Glutamatergic neuron (in vitro differentiated cells): ENCODE measurements at regions not wholly inside any gene's neighbourhood (a gene's known extent, or its start where the extent isn't known, plus 50 kb on each side); places are given as distances from the start of the nearest gene placed in this dataset.

Experiments used
- DNase-seq: peaks from one replicate; pipeline ENCODE4 v3.0.0; 2022
- H3K27ac Mint-ChIP-seq: one replicate; pipeline ENCODE4 v1.8.0; 2020; ENCODE audit warnings: mild to moderate bottlenecking, mixed read lengths, inconsistent platforms; ENCODE audit not compliant: unreplicated experiment
- H3K27me3 Mint-ChIP-seq: one replicate; pipeline ENCODE4 v1.8.0; 2020; ENCODE audit warnings: mild to moderate bottlenecking, moderate library complexity, mixed read lengths, inconsistent platforms; ENCODE audit not compliant: unreplicated experiment
- H3K36me3 Mint-ChIP-seq: one replicate; pipeline ENCODE4 v1.8.0; 2020; ENCODE audit warnings: mild to moderate bottlenecking, mixed read lengths, inconsistent platforms; ENCODE audit not compliant: unreplicated experiment
- H3K4me1 Mint-ChIP-seq: one replicate; pipeline ENCODE4 v1.8.0; 2020; ENCODE audit warnings: mild to moderate bottlenecking, low read depth, mixed read lengths, inconsistent platforms; ENCODE audit not compliant: unreplicated experiment
- H3K4me3 Mint-ChIP-seq: one replicate; pipeline ENCODE4 v1.8.0; 2020; ENCODE audit warnings: mild to moderate bottlenecking, mixed read lengths, inconsistent platforms; ENCODE audit not compliant: unreplicated experiment
- H3K9me3 Mint-ChIP-seq: one replicate; pipeline ENCODE4 v1.8.0; 2020; ENCODE audit warnings: mild to moderate bottlenecking, moderate library complexity, mixed read lengths, inconsistent platforms; ENCODE audit not compliant: unreplicated experiment
- TF ChIP-seq, protein P1 (sequence below): fragments of 200-600 bp; sonication (generic); IDR thresholded peaks from one replicate; pipeline ENCODE4 v1.5.0; 2021; ENCODE audit not compliant: partially characterized antibody, unreplicated experiment

DNA sequence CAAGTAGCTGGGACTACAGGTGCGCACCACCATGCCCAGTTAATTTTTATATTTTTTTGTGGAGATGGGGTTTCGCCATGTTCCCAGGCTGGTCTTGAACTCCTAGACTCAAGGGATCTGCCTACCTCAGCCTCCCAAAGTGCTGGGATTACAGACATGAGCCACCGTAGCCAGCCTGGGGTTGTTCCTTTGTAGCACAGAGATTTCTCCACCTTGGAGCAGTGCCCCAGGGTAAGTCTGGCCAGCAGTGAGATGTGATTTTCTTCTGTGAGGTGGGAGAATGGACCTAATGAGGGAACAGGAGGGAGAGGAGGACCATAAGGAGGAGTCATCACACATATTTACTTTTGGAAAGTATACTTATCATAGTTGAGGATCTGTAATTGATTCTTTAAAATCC, 61.1 kb upstream of the GADD45A start:
- H3K4me1 Mint-ChIP-seq = no peaks in the 10 kb centered on the region
- TF ChIP-seq, protein P1, sequence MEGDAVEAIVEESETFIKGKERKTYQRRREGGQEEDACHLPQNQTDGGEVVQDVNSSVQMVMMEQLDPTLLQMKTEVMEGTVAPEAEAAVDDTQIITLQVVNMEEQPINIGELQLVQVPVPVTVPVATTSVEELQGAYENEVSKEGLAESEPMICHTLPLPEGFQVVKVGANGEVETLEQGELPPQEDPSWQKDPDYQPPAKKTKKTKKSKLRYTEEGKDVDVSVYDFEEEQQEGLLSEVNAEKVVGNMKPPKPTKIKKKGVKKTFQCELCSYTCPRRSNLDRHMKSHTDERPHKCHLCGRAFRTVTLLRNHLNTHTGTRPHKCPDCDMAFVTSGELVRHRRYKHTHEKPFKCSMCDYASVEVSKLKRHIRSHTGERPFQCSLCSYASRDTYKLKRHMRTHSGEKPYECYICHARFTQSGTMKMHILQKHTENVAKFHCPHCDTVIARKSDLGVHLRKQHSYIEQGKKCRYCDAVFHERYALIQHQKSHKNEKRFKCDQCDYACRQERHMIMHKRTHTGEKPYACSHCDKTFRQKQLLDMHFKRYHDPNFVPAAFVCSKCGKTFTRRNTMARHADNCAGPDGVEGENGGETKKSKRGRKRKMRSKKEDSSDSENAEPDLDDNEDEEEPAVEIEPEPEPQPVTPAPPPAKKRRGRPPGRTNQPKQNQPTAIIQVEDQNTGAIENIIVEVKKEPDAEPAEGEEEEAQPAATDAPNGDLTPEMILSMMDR = no peak
- no peaks in the 10 kb centered on the region for H3K9me3 Mint-ChIP-seq
- no peaks in the 10 kb centered on the region for H3K36me3 Mint-ChIP-seq
- no peak overlapping the region for H3K27ac Mint-ChIP-seq
- H3K4me3 Mint-ChIP-seq = no peak overlapping the region
- no peaks in the 10 kb centered on the region for H3K27me3 Mint-ChIP-seq
- DNase-seq = no peak

DNA sequence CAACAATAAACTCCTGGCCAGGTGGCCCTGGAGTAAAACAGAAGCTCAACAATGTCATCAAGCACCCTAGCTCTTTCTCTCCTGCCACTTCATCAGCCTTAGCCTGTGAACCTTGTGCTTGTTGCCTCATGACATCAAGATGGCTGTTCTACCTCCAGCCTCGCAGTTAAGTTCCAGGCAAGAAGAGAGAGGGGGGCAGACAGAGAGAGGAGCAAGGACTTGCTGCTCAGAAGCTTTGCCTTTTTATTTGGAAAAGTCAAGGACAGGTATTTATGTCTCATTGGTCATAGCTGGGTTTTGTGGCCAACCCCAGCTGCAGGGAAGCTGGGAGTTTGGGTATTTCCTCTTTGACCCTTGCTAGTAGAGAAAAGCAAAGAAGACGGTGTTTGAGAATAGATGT, 60.3 kb upstream of the GADD45A start:
- Mint-ChIP-seq H3K36me3 (no peaks in the 10 kb centered on the region), H3K9me3 (no peaks in the 10 kb centered on the region), H3K27me3 (no peaks in the 10 kb centered on the region), H3K4me1 (no peaks in the 10 kb centered on the region), H3K27ac (no peak overlapping the region), H3K4me3 (no peak overlapping the region)
- no peak for DNase-seq
- TF ChIP-seq, protein P1 = no peak

DNA sequence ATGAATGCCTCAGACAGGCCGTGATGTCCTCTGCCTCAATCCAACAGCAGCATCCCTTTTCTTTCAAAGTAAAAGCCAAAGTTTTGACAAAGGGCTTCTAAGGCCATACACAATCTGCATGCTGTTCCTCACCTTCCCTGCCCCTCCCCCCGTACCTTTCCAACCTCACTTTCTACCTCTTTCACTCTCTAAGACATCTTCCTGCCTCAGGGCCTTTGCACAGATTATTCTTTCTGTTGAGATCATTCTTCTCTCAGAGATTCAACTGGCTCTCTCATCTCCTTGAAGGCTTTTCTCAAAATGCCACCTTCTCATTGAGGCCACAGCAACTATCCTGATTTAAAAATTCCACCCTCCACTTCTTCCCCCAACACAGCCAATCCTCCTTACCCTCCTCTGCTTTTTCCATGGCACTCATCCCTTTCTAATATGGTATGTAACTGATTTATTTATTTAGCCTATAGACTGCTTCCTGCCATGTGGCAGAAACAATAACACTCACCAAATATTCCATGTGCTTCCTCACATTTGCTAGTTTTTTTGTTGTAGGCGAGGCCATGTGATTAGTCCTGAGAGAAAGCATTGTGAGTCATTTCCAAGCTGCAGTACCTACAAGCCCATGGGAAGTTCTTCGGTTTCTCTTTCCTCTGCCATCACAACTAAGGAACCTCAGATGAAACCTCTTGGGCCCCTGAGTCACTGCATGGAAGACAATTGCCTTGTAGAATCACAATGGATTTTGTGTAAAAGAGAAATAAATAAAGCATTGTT, 58.7 kb upstream of the GADD45A start:
- Mint-ChIP-seq H3K36me3 (no peaks in the 10 kb centered on the region), H3K27ac (no peak overlapping the region), H3K4me3 (no peak overlapping the region), H3K4me1 (no peaks in the 10 kb centered on the region), H3K9me3 (no peaks in the 10 kb centered on the region), H3K27me3 (no peaks in the 10 kb centered on the region)
- no peak for DNase-seq
- TF ChIP-seq, protein P1 = no peak

DNA sequence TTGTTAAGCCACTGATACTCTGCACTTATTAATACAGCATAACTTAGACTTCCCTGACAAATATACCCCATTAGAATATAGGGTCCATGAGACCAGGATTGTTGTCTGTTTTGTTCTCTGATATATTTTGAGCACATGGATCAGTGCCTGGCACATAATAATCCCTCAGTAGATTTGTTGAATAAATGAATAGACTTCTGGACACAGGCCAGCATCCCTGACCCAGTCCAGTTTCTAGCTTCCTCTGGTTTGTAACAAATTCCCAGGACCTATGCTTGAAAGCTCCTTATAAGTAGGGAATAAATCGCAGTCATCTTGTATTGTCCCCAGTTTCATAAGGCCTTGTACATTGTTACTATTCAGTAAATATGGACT, 58.2 kb upstream of the GADD45A start:
- Mint-ChIP-seq H3K27ac (no peak overlapping the region), H3K36me3 (no peaks in the 10 kb centered on the region), H3K27me3 (no peaks in the 10 kb centered on the region), H3K9me3 (no peaks in the 10 kb centered on the region), H3K4me3 (no peak overlapping the region), H3K4me1 (no peaks in the 10 kb centered on the region)
- no peak for DNase-seq
- TF ChIP-seq, protein P1 = no peak

DNA sequence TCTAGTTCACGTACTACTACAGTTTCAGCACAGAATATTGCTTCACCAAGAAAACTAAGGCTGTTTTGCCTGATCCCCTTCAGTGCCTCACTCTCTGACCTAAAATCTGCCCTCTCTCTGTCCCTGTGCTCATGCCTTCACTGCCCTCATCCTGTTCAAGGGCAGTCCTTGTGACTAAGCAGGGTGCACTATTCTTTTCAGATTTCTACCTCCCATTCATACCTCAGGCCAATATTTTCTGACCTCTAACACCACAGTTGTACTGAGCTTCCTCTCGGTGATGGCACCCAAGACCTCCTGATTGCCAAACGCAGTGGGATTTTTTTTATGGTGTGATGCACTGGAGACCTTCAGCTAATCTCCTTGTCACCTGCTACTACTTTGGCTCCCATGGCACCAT, 57.7 kb upstream of the GADD45A start:
- Mint-ChIP-seq H3K27ac (no peak overlapping the region), H3K4me3 (no peak overlapping the region), H3K36me3 (no peaks in the 10 kb centered on the region), H3K9me3 (no peaks in the 10 kb centered on the region), H3K27me3 (no peaks in the 10 kb centered on the region), H3K4me1 (no peaks in the 10 kb centered on the region)
- TF ChIP-seq, protein P1 = no peak
- DNase-seq = no peak
